GM18517 (cell line): ENCODE measurements at regions not wholly inside any gene's neighbourhood (a gene's known extent, or its start where the extent isn't known, plus 50 kb on each side); places are given as distances from the start of the nearest gene placed in this dataset.

Experiments used
- ATAC-seq: cut with Tn5 transposase; IDR thresholded peaks from one replicate; pipeline ENCODE4 v1.9.1; 2021; ENCODE audit warnings: mild to moderate bottlenecking, moderate library complexity; ENCODE audit not compliant: unreplicated experiment

DNA sequence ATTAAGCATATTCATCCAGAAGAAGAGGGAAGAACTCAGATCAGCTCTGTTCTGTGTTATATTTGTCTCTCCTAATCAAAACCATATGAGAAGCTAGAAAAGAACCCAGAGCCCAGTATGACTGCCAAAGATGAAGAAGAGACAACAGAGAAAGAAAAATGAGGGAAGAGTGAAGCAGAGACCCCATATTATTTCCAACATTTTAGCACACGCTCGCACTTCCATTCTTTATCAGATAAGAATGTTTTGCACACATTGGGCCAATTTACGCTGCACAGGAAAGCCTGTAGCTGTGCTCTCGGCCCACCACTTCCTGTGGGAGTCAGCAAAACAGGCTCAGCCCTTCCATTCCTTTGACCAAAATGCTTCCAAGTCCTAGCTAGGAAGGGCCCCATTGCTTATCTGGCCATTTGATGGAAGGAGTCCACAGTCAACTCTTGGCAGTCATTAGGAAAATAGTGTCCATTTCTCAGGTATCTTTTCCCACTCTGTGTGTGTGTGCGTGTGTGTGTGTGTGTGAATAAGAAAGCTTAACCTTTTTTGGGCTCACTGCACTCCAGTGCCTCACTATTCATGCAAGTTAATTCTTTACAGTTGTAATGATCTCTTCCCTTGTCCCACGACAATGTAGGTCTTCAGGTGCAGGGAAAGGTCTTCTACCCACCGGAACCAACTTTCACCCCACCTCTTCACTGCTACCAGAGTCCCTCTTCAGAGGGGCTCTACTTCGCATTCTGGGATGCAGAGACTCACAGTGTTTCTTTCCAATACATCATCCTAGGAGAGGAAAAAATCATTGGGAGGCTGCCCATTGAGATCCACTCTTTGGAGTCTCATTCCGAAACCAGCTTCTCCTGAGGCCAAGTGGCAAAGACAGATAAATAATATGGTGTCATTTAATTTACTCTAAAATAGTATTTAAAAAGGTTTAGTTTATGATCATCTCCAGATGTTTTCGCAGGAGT, 237.5 kb downstream of the COG6 start:
- no peak for ATAC-seq

DNA sequence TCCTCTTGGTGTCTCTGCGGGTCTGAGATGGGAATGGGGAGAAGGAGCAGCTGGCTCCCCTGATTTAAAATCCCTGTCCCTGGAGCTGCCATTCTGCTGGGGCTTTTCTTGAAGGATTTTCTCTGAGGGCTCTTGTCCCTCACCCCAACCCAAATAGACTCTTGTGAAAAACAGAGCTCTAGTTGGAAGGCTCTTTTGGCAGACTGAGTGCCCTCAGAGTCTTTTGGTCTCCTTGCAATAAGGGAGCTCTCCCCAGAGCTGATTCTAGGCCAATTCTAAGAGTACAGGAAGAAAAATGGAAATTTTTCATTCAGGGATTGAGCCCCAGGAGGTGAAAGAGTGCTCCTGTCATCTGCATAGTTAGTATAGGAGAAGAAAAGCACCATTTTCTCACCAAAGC, 238.3 kb downstream of the COG6 start:
- no peak for ATAC-seq

DNA sequence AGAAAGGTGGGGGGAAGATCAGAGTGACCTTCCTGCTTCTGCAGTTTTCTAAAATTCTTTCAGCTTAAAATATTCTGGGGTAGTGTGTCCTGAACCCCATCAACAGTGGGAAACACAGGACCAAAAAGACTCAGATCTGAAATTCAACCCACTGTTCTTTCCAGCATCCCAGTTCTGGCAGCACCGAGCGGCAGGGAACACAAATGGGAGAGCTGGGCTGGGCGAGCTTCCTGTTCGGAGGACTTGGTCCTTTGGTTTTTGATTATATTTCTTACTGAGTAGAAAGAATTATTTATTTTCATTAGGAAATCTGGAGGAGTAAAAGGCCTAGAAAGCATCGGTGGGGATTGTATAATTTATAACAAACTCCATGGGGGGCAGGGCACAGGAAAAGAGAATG, 239.1 kb downstream of the COG6 start:
- ATAC-seq: no peak

DNA sequence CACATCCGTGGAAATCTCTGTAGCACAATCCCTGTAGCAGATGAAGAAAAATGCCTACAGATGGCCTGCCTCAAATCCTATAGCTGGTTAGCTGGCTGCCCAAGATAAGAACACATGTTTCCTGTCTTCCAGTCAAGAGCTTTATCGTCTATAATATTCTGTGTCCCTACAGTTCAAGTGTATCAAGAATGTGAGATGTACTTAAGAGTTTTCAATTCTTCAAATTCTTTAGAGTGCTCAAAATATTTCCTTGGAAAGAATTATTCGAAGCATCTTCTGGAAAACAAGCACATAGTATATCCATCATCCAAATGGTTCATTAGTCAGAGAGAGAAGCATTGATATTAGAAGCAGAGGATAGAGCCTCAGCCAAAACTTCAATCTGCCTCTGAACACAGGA, 239.8 kb downstream of the COG6 start:
- ATAC-seq: no peak

DNA sequence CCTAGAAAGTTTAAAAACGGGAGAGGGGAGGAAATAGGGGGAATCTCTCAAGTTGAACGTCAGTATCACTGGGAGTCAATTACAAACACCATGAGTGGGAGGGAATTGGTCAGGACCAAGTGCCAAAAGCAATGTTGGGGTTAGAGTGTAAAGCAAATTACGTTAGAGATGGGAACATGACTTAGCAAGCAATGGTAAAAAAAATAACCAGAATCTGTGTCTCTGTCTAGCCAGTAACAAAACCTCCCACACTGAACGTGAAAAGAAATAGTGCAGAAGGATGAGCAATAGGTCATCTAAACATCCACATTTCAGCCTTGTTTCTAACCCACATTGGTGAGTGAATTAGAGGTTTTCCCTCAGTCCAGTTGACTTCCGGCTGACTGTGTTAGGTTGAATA, 242.2 kb downstream of the COG6 start:
- ATAC-seq: no peak

DNA sequence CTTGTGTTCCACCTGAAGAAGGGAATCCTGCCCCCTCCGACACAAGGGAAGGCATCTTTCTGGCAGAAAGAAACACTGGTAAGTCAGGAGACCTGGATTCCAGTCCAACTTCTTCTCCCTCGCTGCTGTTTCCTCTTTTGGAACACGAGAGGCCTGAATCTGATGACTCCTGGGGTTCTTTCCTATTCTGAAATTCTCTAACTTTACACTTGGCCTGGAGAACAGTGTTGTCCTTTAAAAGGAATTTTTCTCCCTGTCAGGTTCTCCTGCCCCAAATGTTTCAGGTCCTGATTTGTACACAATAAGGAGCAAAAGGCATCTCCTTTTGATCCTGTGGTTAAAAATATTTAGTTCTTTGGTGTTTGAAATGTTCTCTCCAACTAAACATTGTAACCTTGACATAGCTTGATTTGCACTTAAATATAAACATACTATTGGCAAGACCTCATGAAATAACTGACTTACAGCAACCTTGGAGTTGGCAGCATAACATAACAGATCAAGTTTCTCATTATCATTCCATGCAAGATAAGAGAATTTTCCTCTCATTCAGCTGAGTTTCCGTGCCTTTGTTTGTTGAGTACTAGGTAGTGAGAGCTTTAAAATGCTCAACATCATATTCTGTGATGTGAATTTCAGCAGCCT, 244.8 kb downstream of the COG6 start:
- no peak for ATAC-seq

DNA sequence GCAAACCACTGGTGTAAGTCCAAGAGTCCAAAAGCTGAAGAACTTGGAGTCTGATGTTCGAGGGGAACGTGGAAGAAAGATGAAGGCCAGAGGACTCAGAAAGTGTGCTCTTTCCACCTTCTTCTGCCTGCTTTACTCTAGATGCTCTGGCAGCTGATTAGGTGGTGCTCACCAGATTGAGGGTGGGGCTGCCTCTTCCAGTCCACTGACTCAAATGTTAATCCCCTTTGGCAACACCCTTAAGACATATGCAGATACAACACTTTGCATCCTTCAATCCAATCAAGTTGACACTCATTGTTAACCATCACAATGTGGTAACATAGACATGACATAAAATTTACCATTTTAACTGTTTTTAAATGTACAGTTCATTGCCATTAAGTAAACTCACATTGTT, 249.5 kb downstream of the COG6 start:
- no peak for ATAC-seq

DNA sequence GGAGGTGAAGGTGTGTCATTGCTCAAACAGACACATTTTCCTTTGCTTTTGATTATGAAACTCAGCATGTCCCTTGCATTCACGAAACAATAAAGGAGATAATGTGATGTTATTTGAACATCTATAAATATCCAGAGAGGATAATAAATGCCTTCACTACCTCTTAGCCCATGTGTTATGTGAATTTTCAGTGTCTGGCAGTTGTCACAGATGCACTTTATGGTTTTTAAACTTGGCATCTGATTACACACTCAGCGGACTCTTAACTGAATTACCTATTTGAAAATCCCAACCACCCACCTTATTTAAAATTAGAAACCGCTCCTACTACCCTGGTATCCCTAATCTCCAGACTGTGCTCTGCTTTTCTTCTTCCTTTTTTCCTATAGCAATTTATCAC, 254.2 kb downstream of the COG6 start:
- ATAC-seq: no peak

DNA sequence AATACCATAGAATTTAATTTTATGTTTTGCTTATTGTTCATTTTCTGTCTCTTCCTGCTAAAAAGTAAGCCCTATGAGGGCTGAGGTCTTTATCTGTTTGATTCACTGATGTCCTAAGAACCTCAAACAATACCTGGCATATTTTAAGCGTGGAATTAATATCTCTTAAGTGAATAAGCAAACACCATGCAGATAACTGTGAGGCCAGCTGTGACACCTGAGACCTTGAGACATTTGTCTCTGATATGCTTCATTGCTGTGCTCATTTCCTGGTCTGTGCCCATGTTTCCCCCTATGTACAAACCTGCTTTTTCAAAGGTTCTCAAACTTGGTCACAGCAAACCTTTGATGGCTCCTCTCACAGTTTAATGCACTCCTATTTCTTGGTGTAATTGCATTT, 254.6 kb downstream of the COG6 start:
- ATAC-seq: no peak

DNA sequence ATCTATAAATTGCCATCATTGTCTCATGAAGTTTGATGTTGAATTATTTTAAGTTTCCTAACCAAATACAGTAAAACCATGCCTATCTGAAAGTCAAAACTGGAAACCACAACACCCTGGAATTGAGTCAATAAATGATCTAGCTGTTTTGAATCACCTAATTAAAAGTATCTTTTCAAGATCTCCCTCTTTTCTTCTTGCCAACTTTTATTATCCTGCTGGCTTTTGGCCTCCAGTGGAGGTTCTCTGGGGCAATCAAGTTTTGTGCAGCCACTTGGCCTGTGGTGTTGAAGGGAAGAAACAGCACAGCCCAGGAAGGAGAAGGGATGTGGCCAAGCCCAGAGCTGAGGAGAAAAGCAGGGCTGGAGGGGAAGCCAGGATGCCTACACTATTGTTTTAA, 255.4 kb downstream of the COG6 start:
- ATAC-seq: no peak

DNA sequence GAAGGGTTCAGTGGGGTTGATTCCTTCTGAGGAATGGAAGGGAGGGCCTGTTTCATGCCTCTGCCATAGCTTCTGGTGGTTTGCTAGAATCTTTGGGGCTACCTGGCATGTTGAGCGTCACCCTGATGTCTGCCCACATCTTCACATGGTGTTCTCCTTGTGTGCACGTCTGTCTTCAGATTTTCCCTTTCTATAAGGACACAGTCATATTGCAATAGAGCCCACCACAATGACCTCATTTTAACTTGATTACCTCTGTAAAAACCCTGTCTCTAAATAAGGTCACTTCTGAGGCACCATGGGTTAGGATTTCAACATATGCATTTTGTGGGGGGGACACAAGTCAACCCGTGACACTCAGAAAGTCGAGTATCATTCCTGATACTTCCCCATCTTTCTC, 257.9 kb downstream of the COG6 start:
- no peak for ATAC-seq

DNA sequence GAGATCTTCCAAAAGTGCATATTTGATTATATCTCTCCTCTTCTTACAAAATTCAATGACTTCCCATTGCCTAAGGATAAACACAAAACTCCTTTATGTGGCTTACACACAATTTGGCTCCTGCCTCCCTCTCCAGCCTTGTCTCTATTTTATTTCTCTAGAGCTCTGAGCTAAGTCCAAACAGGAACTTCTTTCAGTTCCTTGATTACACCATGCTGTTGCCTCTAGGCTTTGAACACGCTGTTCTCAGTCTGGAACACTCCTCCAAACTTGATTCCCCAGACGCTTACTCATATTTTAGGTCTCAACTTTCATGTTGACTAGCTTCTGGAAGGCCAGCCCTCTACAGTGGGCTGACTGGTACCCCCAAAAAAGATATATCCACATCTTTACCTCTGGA, 258.5 kb downstream of the COG6 start:
- no peak for ATAC-seq

DNA sequence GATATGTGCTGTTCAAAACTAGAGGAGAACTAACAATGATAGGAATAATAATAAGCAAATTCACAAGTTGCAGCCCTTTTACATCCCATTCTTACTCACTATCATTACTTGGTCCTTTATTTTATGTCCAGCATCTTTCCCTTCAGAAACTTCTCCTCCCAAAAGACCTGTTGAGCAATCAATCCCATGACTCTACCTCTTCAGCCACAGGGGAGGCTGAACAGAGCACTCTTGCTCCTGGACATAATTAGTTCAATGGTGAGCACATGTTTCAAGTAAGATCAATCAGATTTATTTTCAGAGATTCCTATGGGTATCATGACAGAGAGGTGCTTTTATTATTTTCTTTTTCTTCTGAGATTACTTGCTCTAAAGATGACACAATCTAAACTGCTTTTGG, 260.0 kb downstream of the COG6 start:
- ATAC-seq: no peak

DNA sequence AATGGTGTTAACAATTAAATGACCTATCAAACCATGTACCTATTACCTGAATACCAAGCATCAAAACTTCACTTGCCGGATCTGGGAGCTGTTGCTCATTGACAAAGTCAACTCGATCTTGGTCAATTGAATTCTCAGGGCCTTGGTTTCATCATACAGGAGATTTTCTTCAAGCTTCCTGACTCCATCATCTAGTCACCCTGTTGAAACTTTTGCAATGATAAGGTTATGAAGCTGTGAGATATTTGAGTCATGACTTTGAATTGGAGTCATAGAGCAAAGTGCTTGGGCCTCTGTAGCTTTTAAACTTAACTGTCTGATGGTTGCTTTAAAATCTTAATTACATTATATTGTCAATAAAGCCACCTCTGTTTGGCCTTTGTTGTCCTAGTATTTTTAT, 260.9 kb downstream of the COG6 start:
- no peak for ATAC-seq

DNA sequence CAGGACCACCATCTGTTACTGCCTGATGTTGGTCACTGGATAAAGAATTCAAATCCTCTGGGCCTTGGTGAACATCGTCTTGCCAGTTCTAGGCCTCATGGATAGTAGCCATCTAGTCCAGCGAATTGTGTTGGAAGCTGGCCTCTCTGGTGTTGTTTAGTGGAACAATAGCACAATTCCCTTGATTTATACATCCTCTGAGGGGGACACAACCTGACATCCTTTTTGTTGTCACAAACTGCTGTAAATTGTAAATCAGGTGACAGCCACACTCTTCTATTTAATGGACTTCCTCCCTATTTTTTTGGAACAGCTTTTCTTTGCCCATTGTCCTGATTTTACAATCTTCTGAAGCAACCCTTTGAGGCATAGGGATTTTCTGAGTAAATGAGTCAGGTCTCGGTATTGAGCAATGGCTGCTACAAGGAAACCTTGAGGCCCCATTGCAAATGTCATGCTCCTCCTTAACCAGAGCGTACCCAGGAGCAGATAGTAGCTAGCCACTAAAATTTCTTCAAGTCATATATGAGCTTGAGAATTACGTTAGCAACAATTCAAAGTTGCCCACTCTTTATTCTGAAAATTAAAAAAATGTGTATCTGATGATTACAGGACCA, 263.3 kb downstream of the COG6 start:
- no peak for ATAC-seq

DNA sequence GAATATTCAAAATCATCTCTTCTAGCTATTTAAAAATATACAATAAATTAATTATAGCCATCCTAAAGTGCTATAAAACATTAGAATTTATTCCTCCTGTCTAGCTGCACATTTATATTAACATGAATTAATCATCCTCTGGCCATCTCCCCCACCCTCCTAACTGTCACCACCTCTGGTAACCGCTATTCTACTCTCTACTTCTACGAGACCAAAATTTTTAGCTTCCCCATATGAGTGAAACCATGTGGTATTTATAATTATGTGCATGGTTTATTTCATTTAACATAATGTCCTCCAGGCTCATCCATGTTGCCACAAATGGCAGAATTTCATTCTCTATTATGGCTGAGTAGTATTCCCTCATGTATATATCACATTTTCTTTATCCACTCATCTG, 265.2 kb downstream of the COG6 start:
- no peak for ATAC-seq

DNA sequence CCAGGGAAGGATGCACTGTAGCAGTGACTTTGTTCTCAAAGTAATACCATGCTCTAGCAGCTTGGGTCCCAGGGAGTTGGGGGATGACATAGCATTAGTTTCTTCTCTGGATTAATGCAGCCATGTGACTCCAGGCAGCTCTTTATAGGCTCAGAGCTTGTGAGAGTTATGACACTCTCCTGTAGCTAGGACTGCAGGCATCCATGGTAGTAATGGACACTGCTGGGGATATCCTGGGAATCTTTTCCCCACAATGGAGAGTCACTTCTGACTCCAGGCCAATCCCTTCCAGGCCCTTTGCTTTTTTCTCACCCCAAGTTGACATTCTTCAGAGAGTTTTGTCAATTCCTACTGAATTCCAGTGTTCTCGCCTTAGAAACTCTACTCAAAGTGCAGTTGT, 270.9 kb downstream of the COG6 start:
- ATAC-seq: no peak

DNA sequence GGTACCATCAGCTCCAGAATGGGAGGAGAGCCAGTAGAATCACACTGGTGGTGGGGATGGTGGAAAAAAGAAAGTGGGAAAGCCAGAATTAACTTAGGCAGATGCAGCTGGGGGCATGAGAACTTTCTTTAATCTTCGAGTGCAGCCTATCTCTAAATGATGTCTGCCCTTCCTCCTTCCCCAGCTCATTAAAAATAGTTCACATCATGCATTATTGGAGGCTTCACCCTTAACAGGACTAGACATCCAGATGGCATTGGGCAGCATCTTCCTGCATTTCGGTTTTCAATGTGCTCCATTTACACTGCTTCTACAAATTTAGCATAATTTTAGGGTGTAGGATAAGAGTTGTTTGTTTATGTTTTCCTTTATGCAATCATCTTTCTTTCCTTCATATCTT, 272.8 kb downstream of the COG6 start:
- ATAC-seq: no peak

DNA sequence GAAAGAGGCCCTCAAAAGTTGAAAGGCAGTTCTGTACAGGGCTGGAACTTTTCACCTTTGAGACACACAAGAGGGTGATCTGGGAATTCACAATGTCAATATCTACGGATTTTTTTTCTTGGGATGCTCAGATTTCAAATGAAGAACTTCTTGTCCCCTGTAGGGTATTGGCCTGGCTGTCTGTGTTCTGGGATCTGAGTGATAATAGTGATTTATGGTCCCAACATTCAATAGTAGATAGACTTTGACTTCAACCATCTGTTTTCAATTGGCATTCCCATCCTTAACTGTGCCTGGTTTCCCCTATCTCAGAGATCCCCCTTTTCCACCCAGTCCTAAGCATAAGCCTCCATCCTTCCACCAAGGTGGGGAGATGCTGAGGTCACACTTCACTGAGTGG, 274.1 kb downstream of the COG6 start:
- ATAC-seq: no peak

DNA sequence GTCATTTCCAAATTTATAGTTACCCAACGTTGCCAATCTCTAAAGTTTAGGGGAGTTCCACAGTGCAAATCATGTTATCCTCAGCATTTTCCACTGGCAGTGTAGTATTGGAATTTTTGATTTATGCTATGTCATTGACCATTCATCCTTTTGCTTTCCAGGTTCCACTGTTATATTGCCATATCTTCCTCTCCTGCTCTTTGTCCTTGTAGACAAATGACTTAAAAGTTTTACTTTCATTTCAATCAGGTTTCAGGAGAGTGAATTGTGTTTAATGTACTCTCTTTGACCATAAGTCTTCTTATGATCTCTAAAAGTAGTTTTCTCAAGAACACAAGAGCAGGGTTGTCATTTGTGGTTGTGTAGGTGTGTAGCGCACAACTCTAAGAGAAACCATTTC, 274.6 kb downstream of the COG6 start:
- no peak for ATAC-seq

DNA sequence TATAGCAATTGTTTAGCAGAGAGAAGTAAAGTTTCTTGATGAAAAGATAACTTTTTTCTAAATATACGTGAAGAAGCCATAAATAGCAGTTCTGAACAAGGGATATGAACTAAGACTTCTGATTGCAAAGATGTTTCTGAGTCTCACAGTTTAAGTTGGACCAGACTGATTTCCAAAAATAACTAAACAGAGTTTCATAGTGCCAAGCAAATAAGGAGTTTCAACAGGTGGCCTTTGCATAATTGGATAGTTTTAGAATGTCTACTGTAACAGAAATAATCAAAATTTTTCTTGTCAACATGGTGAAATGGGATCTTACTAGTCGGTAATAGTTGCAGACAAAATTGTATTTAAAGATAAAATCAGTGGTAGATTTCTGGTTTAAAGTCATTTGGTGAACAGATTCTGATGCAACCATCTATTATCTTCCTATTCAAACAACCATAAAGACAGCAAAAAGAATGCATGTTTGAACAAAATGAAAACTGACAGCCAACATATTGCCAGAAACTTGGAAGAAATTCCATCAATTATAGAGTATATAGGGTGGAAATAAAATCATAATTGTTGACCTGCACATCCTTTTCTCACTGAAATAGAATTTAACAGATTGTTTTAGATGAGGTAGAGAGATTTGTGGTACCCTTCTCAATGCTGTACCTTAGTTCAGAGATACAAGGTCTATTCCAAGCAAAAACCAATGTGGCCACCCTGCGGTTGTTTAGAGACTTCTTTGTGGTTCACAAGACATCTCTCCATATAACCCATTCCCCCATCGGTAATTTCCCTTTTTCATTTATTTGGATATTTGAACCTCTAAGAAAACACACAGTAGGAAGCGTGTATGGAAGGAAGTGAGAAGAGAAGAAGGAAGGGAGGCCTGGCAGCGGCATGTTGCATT, 275.3 kb downstream of the COG6 start:
- ATAC-seq: no peak
